ENCODE measurements at regions not wholly inside any gene's neighbourhood (a gene's known extent, or its start where the extent isn't known, plus 50 kb on each side); places are given as distances from the start of the nearest gene placed in this dataset.

GRCh38 chrX:144335402-144335801, 451.5 kb downstream of the UBE2NL start (continued):
- TF ChIP-seq ZNF350 (CRISPR knock-in tag; IDR thresholded peaks at IDR 0.05; ENCODE audit: borderline replicate concordance, low read depth): no peak
- TF ChIP-seq ZNF7 (CRISPR knock-in tag; IDR thresholded peaks at IDR 0.05): no peak
- no peak for TF ChIP-seq HHEX (CRISPR knock-in tag; IDR thresholded peaks at IDR 0.05)

GRCh38 chrX:144379156-144379555, 495.3 kb downstream of the UBE2NL start:
- in situ Hi-C loops (cut with HindIII; ENCODE audit: extremely low pct_ligation_motif_present, low pct_unique_long_range_greater_than_20kb): no loop called here
- H3K9me3 ChIP-seq (ENCODE audit: low read length): peaks cover 61% of the 10 kb centered on the region
- H2AFZ ChIP-seq (ENCODE audit: low read length): no peak overlapping the region
- H3K9ac ChIP-seq (ENCODE audit: insufficient read depth, low read depth, low read length): no peak overlapping the region
- H3K27ac ChIP-seq (ENCODE audit: extremely low read length, insufficient read depth, low read length): no peak overlapping the region
- H3K27me3 ChIP-seq (ENCODE audit: control insufficient read depth in 1 of 2, insufficient read depth in 2 of 2, low read length in 2 of 2): no peaks in the 10 kb centered on the region
- no TSS peak for BruUV-seq (replicated peaks)
- no peak for TF ChIP-seq HNF4A (CRISPR knock-in tag; IDR thresholded peaks at IDR 0.05)
- no peak for TF ChIP-seq ZNF318 (CRISPR knock-in tag; IDR thresholded peaks at IDR 0.05)
- no peak for TF ChIP-seq STAT6 (CRISPR knock-in tag; IDR thresholded peaks at IDR 0.05; ENCODE audit: borderline replicate concordance)
- TF ChIP-seq TBL1XR1 (IDR thresholded peaks at IDR 0.05; ENCODE audit: borderline replicate concordance, low read length, partially characterized antibody): no peak
- no peak for TF ChIP-seq ARID4A (CRISPR knock-in tag; IDR thresholded peaks at IDR 0.05; ENCODE audit: borderline replicate concordance)
- no peak for TF ChIP-seq ZBTB21 (CRISPR knock-in tag; IDR thresholded peaks at IDR 0.05)
- intact Hi-C loops (cut with micrococcal nuclease; ENCODE audit: unreplicated experiment): no loop called here
- H3K4me2 ChIP-seq (ENCODE audit: low read depth, low read length): no peak overlapping the region
- ChIA-PET POLR2A (no interaction called here), CTCF (ENCODE audit: low intra/inter-chr PET ratio, low total read pairs) (no interaction called here)
- no peak overlapping the region for H3K4me3 ChIP-seq (replicated peaks in 1 of 3; ENCODE audit: insufficient read depth in 1 of 3, low read depth in 2 of 3, low read length in 3 of 3)
- ATAC-seq: no peak
- no CpG with 5 or more reads among the region's 3 CpGs for WGBS (ENCODE audit: low lambda C conversion rate)
- no peak for FAIRE-seq
- DNase-seq (ENCODE audit: low spot score): no peak
- H3K4me1 ChIP-seq (ENCODE audit: insufficient read depth, low read length): no peaks in the 10 kb centered on the region
- no peaks in the 10 kb centered on the region for H3K36me3 ChIP-seq (replicated peaks in 1 of 2; ENCODE audit: control insufficient read depth in 1 of 2, insufficient read depth in 2 of 2, low read length in 2 of 2)
- no peaks in the 10 kb centered on the region for H3K79me2 ChIP-seq (ENCODE audit: insufficient read depth, low read length)
- no peaks in the 10 kb centered on the region for H4K20me1 ChIP-seq (ENCODE audit: insufficient read depth, low read length)
